LNCAP (cell line): ENCODE measurements at regions not wholly inside any gene's neighbourhood (a gene's known extent, or its start where the extent isn't known, plus 50 kb on each side); places are given as distances from the start of the nearest gene placed in this dataset.

Source experiments
- TF ChIP-seq, protein P1 (sequence below): fragments of 450-650 bp; IDR thresholded peaks from 2 replicates; pipeline ENCODE4 v1.5.1; 2017; ENCODE audit warnings: mild to moderate bottlenecking

DNA sequence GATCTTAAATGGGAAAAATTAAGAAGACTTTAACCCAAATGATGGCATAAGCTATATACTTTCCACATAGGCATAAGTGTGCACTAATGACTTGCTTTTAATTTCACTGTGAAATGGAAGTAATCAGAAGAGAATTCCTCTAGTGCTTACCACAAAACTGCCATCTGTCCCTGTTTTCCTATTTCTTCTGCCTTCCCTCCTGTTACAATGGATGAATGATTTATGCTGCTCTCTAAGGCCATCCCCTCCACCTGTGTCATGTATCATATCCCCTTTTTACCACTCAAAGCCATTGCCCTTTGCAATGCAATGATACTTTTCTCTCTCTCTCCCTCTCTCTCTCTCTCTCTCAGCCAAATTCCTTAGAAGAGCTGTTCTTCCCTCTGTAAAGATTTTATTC is 109.1 kb downstream of the C12orf50 start:
- TF ChIP-seq, protein P1, sequence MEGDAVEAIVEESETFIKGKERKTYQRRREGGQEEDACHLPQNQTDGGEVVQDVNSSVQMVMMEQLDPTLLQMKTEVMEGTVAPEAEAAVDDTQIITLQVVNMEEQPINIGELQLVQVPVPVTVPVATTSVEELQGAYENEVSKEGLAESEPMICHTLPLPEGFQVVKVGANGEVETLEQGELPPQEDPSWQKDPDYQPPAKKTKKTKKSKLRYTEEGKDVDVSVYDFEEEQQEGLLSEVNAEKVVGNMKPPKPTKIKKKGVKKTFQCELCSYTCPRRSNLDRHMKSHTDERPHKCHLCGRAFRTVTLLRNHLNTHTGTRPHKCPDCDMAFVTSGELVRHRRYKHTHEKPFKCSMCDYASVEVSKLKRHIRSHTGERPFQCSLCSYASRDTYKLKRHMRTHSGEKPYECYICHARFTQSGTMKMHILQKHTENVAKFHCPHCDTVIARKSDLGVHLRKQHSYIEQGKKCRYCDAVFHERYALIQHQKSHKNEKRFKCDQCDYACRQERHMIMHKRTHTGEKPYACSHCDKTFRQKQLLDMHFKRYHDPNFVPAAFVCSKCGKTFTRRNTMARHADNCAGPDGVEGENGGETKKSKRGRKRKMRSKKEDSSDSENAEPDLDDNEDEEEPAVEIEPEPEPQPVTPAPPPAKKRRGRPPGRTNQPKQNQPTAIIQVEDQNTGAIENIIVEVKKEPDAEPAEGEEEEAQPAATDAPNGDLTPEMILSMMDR: no peak

DNA sequence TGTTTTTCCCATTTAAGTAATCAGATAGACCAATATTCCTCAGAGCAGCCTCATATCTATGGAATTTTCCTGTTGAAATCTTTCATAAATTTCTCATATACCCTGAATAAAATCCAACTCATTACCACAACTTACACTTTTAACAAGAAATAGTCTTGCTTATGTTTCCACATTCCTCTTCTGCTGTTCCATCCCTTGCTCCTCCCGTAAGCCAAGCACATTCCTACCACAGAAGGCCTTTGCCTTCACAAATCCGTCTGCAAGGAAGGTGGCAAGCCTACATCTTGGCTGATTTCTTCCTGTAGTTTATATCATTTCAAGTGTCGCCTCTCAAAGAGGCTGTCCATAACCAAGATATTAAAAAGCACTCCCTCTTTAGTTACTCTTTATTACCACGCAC is 127.7 kb downstream of the C12orf50 start:
- TF ChIP-seq, protein P1: no peak

DNA sequence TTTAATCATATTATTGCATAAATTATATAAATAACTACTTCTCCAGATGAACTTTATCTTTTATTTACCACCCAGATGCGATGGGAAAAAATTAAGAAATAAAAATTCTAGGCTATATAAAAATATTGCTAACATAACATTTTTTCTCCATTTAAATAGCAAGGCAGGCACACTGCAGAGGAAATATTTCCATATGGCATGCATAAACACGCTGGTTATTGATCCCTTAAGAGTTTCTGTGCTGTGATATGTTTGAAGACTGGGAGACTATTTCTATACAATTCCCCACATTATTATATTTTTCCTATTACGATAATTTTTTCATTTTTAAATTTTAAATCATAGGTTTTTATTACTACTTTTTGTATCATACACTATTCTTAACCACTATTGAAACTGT is 131.5 kb downstream of the C12orf50 start:
- TF ChIP-seq, protein P1: no peak

DNA sequence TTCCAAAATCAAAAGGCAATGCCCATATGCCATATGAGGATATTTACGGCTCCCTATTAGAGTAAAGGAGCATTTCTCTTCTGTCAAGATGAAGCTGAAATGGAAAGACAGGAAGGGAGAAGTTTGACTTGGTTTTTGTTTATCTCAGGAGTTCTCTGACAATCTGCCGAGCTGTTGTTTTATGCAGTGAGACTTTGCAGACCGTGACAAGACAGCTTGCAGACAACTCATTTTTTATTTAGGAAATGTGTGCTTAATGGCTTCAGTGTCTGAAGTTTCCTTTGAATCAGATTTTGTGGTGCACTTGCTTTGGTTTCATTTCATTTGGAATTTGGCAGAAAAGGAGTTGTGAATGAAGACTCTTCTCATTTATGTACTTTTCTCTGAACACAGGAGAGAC is 145.4 kb downstream of the C12orf50 start:
- TF ChIP-seq, protein P1: no peak

DNA sequence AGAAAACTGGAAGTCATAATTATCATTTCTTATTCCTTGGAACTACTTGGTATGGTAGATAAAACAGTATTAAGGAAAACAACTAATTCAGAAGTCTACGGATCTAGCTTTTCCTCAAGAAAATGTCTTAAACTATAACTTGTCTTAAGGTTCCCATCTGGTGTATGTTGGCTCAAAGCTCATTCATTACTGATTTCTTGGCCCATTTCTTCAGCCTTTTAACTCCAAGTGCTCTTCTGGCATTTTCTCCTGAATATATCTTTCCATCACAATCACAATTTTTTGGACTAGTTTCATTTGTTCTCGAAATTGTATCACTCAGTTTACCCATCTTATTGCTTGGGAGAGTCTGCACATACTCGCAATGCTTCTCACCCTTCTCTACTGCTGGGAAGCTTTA is 150.1 kb downstream of the C12orf50 start:
- TF ChIP-seq, protein P1: no peak

DNA sequence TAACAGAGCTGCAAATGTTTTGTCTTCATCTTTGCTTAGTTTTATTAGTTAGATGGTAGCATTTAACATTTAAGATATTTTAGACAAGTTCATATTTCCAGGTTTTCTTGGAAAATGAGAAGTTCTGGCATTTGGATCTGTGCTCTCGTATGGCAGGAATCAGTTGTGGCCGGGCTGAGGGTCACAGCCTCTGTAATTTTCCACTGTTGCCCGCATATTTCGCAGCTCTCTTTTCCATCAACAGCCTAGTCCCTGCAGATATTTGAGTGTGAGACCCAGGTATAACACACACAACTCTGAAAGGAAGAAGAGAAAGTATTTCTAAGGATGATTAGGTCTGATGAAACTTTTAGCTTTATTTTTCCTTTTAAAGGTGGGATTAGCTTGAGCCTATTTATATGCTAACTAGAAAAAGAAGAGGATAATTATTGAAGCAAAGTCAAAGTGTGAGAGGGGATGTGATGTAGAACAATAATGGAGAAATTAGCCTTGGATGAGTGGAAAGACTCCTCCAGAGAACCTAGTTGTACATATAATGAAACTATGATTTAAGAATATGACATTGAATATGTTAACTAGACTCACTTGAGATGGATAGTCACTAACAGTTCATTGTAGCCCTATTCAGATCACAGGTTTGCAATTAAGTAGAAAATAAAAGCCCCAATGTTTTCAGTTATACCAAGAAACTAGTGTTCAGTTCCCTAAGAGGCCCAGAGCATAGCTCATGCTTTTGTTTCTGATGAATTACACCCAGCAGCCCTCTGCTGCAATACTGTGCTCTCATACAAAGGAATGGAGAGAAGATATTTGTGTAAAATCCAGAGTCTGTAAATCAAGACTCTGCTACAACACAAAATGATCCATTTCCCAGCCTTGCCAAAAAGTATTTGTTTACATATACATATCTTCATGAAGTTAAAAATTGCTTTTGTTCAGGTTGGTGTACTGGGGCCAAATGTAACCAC is 158.4 kb downstream of the C12orf50 start:
- TF ChIP-seq, protein P1: no peak

DNA sequence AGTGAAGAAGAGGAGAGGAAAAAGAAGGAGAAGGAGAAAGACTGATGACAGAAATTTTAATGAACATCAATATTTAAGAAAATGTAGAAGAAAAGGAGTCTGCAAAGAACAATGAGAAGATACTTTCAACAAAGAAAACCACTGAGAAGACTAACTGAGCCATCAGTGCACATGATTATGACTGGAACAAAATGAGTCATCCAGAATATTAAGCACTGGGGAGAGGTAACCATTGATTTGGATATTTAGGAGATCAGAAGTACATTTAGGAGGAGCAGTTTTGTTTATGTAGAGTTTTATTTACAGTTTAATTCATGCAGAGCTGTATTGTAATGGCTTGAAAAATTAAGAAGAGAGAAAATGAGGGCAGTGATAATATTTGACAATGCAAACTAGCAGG is 159.1 kb downstream of the C12orf50 start:
- TF ChIP-seq, protein P1: no peak
